HG03460 (cell line): ENCODE measurements at regions not wholly inside any gene's neighbourhood (a gene's known extent, or its start where the extent isn't known, plus 50 kb on each side); places are given as distances from the start of the nearest gene placed in this dataset.

Experiments
- ATAC-seq: cut with Tn5 transposase; IDR thresholded peaks from one replicate; pipeline ENCODE4 v1.9.1; 2021; ENCODE audit not compliant: unreplicated experiment

DNA sequence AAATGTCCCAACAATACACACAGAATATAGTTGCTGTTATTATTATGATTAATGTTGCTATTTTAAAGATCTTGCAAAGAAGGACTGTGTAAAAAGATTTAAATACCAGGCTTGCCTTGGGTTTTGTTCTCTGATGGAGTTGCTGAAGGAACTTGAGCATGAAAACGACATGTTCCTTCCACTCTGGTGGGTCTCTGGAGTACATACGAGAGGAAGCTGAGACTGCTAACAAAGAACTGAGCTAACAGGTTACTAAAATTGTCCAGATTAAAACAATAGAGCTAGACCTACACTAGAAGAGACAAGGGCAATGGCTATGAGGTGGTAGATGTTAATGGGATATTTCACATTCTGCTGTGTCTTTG, 612.2 kb downstream of the TSN start:
- no peak for ATAC-seq

DNA sequence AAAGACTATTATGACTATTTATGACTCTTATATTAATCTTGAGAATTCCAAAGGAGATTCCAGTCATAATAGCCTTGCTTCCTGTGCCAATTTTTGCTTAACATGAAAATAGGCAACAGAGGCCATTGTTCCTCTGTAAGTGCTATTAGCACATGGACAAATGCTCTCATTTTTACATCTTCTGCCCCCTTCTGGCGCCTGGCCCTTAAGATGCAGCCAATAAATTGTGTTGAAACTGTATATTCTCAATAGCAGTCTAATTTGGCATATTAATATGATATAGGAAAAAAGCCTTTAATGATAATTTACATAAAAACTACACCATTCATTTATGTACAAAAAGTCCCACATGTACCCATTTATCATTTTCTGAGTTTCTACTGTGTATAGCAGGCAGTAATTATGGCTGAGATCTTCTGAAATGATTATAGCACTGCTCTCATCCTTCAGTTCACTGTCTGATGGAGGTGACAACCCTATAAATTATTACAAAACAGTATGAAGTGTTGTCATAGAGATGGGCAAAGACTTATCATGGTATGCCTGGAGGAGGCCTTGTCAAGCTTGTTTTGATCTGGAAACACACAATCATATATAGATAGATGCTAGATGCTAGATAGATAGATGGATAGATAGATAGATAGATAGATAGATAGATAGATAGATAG, 613.3 kb downstream of the TSN start:
- ATAC-seq, result no peak

DNA sequence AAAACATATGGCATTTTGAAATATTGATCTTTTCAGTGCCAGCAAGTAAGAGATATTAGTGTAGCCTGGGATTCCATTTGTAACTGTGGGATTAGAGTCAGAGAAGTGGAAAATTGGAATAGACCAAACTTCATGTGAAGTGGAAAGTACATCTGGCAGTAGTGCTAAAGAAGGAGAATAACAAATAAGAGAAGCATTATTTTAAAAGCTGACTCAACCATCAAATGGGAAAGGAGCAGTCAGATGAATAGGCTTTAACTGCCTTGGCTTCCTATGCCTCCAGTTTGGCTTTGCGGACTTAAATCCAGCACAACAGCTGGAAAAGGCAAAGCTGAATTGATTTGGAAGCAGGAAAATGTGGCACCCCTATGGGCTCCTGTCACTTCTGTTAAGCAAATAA, 623.1 kb downstream of the TSN start:
- no peak for ATAC-seq

DNA sequence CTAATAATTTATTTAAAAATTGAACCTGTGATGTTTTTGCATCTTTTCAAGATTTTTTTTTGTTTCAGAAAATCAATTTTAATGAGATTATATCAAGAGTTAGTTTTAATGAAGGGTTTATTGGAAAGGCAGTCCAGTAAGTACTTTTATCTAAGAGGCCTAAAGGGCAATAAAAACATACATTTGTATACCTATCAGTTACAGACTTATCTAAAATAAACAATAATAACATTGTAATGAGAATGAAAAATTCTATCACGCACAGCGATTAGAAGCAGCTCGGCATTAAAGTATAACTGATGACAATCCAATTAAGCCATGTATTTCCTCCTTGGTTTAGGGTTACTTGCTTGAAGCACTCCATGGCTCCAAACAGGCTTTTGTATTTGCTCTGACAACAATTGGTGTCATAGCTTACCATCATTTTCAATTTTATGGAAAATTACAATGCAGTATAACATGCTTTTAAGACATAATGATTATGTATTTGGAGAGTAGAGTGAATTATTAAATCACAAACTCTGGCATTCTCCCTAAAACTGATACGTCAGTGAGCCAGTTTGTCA, 629.4 kb downstream of the TSN start:
- no peak for ATAC-seq

DNA sequence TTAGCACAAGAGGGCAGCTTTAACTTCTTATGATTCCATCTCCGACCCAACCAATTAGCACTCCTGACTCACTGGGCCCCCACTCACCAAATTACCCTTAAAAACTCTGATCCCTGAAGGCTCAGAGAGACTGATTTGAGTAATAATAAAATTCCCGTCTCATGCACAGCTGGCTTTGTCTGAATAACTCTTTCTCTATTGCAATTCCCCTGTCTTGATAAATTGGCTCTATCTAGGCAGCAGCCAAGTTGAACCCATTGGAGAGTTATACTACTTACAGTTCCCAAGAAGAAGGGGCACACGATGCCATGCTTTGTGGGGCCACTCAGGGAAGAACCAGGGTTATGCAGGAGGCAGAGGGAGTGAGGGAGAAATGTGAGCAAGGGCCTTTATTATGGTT, 632.8 kb downstream of the TSN start:
- no peak for ATAC-seq

DNA sequence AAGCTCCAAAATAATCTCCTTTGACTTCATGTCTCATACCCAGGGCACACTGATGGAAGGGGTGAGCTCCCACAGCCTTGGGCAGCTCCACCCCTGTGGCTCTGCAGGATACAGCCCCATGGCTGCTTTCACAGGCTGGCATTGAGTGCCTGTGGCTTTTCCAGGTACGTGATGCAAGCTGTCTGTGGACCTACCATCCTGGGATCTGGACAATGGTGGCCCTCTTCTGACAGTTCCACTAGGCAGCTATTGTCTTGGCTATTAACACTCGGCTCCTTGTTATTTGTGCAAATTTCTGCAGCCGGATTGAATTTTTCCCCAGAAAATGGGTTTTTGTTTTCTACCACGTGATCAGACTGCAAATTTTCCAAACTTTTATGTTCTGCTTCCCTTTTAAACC, 634.2 kb downstream of the TSN start:
- ATAC-seq, result no peak

DNA sequence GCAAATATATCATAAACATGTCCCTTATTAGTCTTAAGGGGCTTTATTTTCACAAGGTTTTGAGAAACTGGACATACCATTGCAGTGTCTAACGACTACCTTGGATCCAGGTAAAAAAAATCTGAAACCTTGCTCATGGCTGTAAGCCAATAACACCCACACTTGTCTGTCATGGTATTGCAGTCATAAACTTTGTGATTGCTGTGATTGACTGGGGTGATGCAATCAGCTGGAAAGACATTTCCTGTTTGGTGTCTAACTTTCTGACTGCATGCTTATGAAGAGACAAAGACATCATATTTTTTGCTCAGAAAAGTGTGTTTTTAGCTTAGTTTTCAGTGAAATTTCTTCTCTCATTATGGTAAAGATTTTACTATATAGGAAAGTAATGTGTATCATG, 635.0 kb downstream of the TSN start:
- no peak for ATAC-seq

DNA sequence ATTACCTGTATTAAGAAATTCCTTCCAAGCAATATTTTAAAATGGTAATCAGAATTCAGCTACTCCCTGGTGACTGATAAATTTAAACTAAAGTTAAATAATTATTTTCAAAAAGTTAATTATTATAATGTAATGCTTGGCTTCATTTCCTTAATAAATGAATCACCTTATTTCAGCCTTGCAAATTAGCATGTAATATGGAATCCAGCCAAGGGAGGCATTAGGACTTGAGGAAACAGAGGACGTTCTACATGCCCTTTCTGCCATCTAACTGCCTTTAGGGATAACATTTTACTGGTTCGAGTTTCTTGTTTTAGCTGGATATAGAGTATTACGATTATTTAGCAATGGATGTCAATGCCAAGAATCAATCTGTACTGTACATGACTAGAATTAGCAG, 636.3 kb downstream of the TSN start:
- ATAC-seq, result no peak

DNA sequence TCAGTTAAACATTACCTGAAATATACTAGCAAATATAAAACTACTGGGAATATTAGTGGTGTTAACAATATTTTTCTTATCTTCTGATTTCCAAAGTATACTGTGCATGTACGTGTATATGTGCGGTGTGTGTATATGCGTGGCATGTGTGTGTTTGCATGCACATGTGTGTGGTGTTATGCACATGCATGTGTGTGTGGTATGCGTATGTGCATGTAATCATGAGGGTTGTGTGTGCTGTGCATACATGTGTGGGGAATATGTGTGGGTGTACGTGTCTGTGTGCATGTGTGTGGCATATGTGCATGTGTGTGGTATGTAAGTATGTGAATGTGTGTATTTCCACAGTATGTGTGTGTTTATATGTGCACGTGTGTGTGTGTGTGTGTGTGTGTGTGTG, 640.2 kb downstream of the TSN start:
- no peak for ATAC-seq

DNA sequence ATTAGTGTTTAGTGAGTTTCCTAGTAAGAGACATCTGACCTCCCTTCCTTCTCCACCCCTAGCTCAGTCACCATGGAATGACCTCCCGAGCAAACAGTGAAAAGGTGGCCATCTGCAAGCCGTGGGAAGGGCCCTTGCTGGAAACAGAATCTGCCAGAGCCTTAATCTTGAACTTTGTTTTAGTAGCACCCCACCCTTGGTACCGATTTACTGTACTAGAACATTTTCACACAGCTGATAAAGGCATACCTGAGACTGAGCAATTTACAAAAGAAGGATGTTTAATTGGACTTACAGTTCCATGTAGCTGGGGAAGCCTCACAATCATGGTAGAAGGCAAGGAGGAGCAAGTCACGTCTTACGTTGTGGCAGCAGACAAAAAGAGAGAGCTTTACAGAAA, 655.8 kb downstream of the TSN start:
- no peak for ATAC-seq

DNA sequence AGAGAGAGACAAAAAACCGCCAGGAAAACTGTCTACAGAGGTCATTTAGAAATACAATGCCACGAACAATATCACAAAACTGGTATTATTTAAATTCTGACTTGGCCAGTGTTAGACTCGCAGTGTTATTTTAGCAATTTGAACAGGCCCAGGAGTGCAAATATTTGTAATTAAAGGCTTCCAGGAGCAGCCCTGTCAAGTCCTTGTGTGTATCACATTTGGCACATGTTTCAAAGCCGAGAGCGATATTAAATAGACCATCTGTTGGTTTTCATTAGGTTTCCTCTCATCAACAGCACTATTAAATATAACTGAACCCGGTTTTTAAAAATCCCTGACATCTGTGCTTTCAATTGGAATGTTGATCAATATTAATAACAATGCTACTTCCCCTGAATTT, 656.9 kb downstream of the TSN start:
- ATAC-seq, result no peak

DNA sequence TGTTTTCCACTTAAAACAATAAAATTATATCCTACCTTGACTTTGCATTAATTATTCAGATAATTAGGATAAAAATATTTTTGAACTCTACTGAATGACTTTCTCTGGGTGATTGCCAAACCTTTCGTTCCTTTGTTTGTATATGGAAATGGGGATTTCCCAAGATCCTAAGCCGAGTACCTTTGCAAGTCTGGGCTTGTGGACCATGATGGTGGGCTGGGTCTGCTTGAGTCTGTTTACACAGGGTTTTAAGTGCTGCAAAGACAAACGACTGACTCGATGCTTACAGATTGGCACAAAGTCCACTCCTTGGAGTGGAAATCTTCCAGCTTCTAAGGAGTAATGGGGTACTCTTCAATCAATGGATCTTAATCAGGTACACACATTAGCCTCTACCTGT, 659.5 kb downstream of the TSN start:
- no peak for ATAC-seq

DNA sequence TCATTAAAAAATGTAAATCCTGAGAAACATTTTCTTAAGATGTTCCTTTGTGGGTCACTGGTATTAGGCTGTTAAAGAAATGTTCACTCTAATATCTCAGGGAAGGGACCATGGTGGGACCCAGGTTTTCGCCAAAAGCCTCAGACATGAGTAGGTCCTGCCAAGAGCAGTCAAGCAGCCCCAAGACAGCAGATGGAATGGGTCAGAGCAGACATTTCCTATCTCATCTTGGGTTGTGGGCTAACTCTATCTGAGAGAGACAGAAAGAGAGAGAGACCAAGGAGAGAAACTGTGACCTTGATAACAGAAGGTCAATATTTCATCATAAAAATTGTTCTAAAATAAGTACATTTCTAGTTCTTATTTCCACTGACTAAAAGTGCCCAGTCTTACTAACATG, 661.7 kb downstream of the TSN start:
- no peak for ATAC-seq

DNA sequence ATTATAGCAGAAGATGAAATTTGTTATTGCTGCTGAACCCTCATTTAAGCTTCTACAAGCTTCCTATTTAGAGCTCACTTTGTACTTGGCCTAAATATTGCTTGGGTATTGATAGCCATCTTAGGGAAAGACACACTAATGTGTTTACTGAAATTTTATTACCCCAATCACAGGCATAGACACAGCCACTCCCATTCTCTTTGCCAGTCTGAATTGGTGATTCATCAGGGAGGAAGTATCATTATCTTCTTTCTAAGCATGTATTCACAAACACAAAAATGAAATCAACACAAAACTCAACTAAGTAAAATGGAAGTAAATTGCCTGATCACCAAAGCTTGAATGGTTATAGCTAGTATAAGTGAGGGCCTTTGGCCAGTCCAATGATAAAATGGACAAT, 666.3 kb downstream of the TSN start:
- no peak for ATAC-seq

DNA sequence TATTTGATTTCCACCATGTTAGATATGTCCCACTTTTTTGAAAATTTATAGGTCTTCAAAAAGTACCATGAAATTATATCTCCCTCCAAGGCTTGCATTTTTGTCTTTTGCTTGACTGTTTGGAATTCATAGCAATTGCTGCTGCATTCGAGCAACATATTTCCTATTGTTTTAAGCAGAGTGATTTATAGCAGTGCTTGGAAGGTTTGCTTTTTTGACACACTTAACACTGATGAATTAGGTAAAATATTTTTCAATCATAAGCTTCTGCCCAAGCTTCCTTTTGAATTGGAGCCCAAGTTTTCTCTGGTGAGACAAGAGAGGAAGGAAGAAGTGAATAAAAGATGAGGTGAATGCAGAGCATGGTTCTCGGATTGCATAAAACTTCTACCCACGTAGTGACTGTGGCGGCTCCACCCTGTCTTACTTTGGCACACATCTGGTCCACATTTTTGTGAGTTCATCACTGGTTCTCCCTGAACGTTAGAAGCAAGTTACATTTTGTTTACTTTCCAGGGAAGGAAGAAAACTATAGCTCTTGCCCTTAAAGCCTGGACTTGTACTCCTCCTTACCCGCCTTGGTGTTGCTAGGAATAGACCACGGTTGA, 667.0 kb downstream of the TSN start:
- ATAC-seq, result no peak

DNA sequence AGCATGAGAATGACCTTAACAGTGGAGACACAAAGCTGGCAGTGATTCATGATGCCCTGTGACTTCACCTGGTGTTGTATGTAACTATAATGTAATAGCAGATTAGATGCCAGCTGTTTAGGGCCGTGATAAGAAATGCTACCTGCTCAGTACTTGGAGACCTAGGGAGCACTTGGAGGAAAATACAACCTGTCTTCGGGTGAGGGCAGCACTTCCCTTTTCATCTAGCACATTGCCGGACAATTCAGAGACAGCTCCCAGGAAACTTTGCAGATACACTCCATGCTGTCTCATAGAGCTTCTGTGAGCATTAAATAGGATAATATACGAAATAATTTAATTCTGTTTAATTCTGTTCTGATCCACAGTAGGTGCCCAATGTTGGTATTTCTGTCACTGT, 668.5 kb downstream of the TSN start:
- ATAC-seq, result no peak

DNA sequence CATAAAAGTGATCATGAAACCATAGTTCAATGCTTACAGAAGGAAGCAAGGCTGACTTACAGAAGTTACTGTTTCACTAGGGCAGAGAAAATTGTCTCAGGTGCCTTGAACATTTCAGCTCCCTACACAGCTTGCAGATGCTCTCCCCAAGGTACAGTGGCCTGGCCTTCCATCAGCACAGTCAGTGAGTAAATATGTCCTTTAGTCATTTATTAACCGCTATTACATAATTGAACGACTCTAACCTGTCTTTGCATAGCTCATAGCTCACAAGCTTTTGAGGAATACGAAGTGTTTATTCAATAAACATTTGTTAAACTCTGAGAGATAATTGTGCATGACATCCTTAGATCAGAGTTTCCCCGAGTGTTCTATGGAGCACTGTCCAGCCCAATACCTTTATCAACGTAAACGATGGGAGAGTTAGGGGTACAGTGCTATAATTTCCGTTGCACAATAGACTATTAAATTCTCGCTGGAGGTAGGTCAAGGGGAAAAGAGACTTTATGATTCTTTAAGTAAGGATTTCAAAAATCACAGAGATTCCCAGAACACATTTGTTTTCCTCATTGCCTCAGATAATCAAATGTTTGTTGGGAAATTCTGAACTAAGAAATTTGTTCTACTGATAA, 677.8 kb downstream of the TSN start:
- ATAC-seq, result no peak

DNA sequence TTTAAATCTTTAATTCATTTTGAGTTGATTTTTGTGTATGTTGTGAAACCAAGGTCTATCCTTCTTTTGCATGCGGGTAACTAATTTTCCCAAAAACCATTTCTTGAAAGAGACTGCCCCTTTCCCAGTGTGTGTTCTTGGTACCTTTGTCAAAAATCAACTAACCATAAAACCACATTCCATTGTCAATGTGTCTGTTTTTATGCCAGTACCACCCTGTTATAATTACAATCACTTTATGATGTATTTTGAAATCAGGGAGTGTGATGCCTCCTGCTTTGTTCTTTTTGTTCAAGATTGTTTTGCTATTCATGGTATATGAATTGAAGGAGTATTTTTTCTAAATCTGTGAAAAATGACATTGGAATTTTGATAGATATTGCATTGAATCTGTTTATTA, 689.6 kb downstream of the TSN start:
- no peak for ATAC-seq

DNA sequence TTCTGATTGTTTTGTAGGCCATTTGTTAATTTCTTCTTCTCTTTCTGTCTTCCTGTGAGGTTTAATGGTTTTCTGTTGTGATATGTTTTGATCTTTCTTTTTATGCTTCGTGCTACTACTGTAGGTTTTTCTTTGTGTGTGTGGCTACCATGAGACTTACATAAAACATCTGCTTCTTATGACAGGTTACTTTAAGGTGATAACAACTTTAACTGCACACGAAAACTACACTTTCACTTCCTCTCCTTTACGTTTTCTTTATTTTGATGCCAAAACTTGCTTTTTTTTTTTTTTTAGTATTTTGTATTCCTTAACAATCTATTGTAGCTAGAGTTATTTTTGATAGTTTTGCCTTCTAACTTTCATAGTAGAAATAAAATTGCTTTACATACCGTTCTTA, 691.3 kb downstream of the TSN start:
- no peak for ATAC-seq

DNA sequence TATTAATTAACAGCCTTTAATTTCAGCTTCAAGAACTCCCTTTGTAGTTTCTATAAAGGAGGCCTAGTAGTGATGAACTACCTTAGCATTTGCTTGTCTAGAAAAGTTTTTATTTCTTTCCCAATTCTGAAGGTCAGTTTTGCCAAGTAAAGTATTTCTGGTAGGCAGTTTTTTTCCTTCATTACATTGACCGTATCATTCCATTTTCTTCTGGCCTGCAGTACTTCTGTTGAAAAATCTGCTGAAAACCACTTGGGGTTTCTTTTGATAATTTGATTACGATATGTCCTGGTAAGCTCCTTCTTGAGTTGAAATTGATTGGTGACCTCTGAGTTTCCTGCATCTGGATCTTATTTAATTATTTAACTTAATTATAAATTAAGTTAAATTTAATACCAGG, 691.8 kb downstream of the TSN start:
- ATAC-seq, result no peak

DNA sequence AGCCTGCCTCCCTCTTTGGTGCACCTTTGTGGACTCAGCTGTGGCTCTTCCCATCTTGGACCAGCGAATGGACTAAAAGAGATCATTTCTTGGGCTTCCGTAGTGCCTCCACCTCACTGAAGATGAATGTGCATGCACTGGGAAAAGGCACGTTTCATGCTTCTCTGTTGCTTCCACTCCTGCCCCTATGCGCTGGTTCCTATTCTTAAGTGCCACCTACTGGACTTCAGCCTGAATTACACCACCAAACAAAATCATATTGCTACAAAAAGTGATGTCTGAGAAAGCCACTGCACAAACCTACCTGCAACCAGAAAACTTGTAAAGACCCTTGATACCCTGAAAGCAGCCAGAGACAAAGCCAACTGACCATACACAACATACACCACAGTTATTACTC, 695.6 kb downstream of the TSN start:
- no peak for ATAC-seq

DNA sequence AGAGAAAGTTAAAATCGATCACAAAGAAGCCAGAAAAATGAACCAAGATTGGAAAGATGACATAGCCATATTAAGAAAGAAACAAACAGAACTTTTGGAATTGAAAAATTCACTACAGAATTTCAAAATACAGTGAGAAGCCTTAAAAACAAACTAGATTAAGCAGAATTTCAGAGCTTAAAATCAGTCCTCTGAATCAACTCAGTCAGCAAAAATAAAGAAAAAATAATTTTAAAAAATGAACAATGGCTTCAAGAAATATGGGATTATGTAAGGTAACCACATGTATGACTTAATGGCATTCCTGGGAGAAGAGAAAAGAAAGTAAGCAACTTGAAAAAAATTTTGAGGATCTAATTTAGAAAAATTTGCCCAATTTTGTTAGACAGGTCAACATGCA, 696.2 kb downstream of the TSN start:
- ATAC-seq, result no peak

DNA sequence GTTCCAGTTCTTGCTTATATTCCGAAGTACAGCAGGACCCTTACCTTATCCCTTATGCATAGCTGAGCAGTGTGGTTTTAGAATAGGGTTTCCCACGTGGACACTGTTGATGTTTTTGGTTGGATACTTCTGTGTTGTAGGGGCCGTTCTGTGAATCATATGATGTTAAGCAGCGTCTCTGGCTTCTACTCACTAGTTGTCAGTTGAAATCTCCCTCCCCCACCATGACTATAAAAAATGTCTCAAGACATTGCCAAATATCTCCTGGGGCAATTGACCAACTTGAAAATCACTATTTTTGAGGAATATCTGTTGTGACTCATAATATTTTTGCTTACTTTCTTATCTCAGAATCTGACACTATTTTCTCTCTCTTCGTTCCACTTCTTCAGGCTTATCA, 713.7 kb downstream of the TSN start:
- ATAC-seq, result no peak
